K562 (cell line): ENCODE measurements at regions not wholly inside any gene's neighbourhood (a gene's known extent, or its start where the extent isn't known, plus 50 kb on each side); places are given as distances from the start of the nearest gene placed in this dataset.

Experiments used
- ATAC-seq: fragments of 200-7000 bp; cut with Tn5 transposase; 3 replicates; pipeline ENCODE4 v1.9.1; 2020; ENCODE audit warnings: moderate library complexity
- BruUV-seq: library from RNA; stranded (reverse); fragments of 400-500 nt; replicated peaks from 2 replicates; lab custom pipeline; 2021; lab: Mats Ljungman, UMichigan
- CTCF ChIA-PET: fragments of 300-600 bp; formaldehyde crosslinking; extraction: SDS; loops from one replicate; lab custom pipeline; 2021; ENCODE audit warnings: low intra/inter-chr PET ratio; lab: Yijun Ruan, JAX
- POLR2A ChIA-PET: fragments of 300-600, 350-650 bp; sonication (Branson Sonifier 250); formaldehyde crosslinking; extraction: SDS; loops from one replicate; lab custom pipeline; 2021; ENCODE audit warnings: antibody characterized with exemption, inconsistent platforms; lab: Yijun Ruan, JAX
- DNase-seq, 4 experiments: peaks; one replicate each; pipeline versions ENCODE4 v3.0.0 to v3.0.0-alpha.2; 2011 to 2018; ENCODE audit warnings: low spot score in 3 of 4, mixed read lengths in 3 of 4; ENCODE audit errors: extremely low read depth in 1 of 4
- FAIRE-seq: peaks from 2 replicates; lab custom pipeline; 2011; peaks lifted over from hg19 to GRCh38; lab: Jason Lieb, UNC
- H2AFZ ChIP-seq: 2 replicates; pipeline ENCODE4 v1.6.0; 2011; ENCODE audit warnings: low read depth, low read length, control low read depth, inconsistent platforms
- H3K27ac ChIP-seq: fragments of 200-600 bp; 3 replicates; pipeline ENCODE4 v1.8.0; 2011; ENCODE audit warnings: low read depth, mild to moderate bottlenecking, control low read depth, inconsistent platforms, low read length, moderate library complexity, mixed read lengths; ENCODE audit errors: extremely low read depth
- H3K27me3 ChIP-seq, 2 experiments: fragments of 300-600 bp in 1 of 2; 2 replicates in 1 of 2; 3 replicates in 1 of 2; pipeline versions ENCODE4 v1.6.0 to v1.8.0; 2011; ENCODE audit warnings: inconsistent platforms in 2 of 2, low read length in 2 of 2, mild to moderate bottlenecking in 1 of 2, mixed read lengths in 1 of 2, moderate library complexity in 1 of 2; ENCODE audit not compliant: control insufficient read depth in 2 of 2, insufficient read depth in 2 of 2
- H3K36me3 ChIP-seq: fragments of 300-600 bp; 3 replicates; pipeline ENCODE4 v1.8.0; 2011; ENCODE audit warnings: mild to moderate bottlenecking, low read length, inconsistent platforms; ENCODE audit not compliant: control insufficient read depth, insufficient read depth
- H3K4me1 ChIP-seq, 2 experiments: fragments of 200-600 bp in 1 of 2; replicated peaks in 1 of 2; 2 replicates in 1 of 2; 3 replicates in 1 of 2; pipeline versions ENCODE4 v1.5.1 to v1.8.0; 2011; ENCODE audit warnings: inconsistent platforms in 2 of 2, low read length in 2 of 2, mild to moderate bottlenecking in 1 of 2, mixed read lengths in 1 of 2, moderate library complexity in 1 of 2; ENCODE audit not compliant: control insufficient read depth in 2 of 2, insufficient read depth in 2 of 2
- H3K4me2 ChIP-seq: 2 replicates; pipeline ENCODE4 v1.6.1; 2011; ENCODE audit warnings: low read length, control low read depth, inconsistent platforms, mixed read lengths; ENCODE audit not compliant: insufficient read depth
- H3K4me3 ChIP-seq: fragments of 200-600 bp; sonication (generic), shearing (Covaris generic); 2 replicates; pipeline ENCODE4 v1.5.1; 2016; ENCODE audit warnings: control low read depth, inconsistent platforms
- H3K79me2 ChIP-seq: fragments of 200-600 bp; 3 replicates; pipeline ENCODE4 v1.8.0; 2011; ENCODE audit warnings: low read length, inconsistent platforms; ENCODE audit not compliant: control insufficient read depth, insufficient read depth
- H3K9ac ChIP-seq, 2 experiments: 2 replicates each; pipeline versions ENCODE4 v1.6.0 to v1.6.1; 2011; ENCODE audit warnings: low read depth in 2 of 2, low read length in 2 of 2, control low read depth in 1 of 2, inconsistent platforms in 1 of 2, mild to moderate bottlenecking in 1 of 2, mixed read lengths in 1 of 2; ENCODE audit not compliant: insufficient read depth in 1 of 2
- H3K9me1 ChIP-seq: one replicate; pipeline ENCODE4 v1.6.0; 2011; ENCODE audit warnings: inconsistent platforms, mild to moderate bottlenecking, low read length, moderate library complexity; ENCODE audit not compliant: control insufficient read depth, insufficient read depth
- H3K9me3 ChIP-seq: replicated peaks from 2 replicates; pipeline ENCODE4 v1.5.1; 2011; ENCODE audit warnings: low read depth, low read length, inconsistent platforms; ENCODE audit not compliant: control insufficient read depth, insufficient read depth
- H4K20me1 ChIP-seq: replicated peaks from 2 replicates; pipeline ENCODE4 v1.6.1; 2011; ENCODE audit warnings: low read length, inconsistent platforms, mixed read lengths; ENCODE audit not compliant: control insufficient read depth, insufficient read depth
- BCL6 ChIP-seq: fragments of 250-450 bp; sonication (Bioruptor Pico); IDR thresholded peaks from 2 replicates; pipeline ENCODE4 v1.4.0; 2020
- FOXJ2 ChIP-seq: fragments of 200-800 bp; sonication (Bioruptor generic); IDR thresholded peaks from 2 replicates; pipeline ENCODE4 v1.6.1; 2016; ENCODE audit warnings: missing genetic modification characterization, missing compliant biosample characterization
- ILK ChIP-seq: fragments of 450-650 bp; IDR thresholded peaks from 2 replicates; pipeline ENCODE4 v1.6.1; 2016; ENCODE audit warnings: missing genetic modification characterization, low read depth, mild to moderate bottlenecking, missing compliant biosample characterization, moderate library complexity, borderline replicate concordance
- JUNB ChIP-seq: fragments of 450-650 bp; formaldehyde crosslinking; conservative IDR thresholded peaks from 2 replicates; pipeline ENCODE4 v1.4.0; 2020; ENCODE audit warnings: mild to moderate bottlenecking
- MYNN ChIP-seq, 2 experiments: sonication (generic); formaldehyde crosslinking in 1 of 2; IDR thresholded peaks; 2 replicates each; pipeline versions ENCODE4 v1.5.0 to v1.6.1; 2016 to 2020; ENCODE audit warnings: antibody characterized with exemption in 1 of 2, missing genetic modification reagents in 1 of 2
- RBFOX2 ChIP-seq: fragments of 200-400 bp; formaldehyde crosslinking; IDR thresholded peaks from 2 replicates; pipeline ENCODE4 v1.6.1; 2017; ENCODE audit warnings: low read depth, mild to moderate bottlenecking, low read length, moderate library complexity
- ZFP36 ChIP-seq: fragments of 150-350 bp; IDR thresholded peaks from 2 replicates; pipeline ENCODE4 v1.6.1; 2018; ENCODE audit warnings: low read length, low read depth; ENCODE audit not compliant: partially characterized antibody
- WGBS: fragments of 100-300 bp; shearing (Covaris generic); methylation state at CpG from one replicate; pipeline ENCODE4 v1.1.6; 2016; ENCODE audit warnings: low coverage, mixed read lengths; ENCODE audit not compliant: insufficient coverage; ENCODE audit errors: missing lambda C conversion rate; 5-methylcytosine and 5-hydroxymethylcytosine counted together
- in situ Hi-C: fragments of 300-500 bp; cut with MboI; formaldehyde crosslinking; loops from 4 replicates; pipeline ENCODE4 v1.15.0; 2018; ENCODE audit warnings: inconsistent platforms, mixed read lengths
- intact Hi-C: fragments of 100-400 bp; cut with micrococcal nuclease; formaldehyde crosslinking; loops from 2 replicates; pipeline ENCODE4 v1.14.2; 2022

DNA sequence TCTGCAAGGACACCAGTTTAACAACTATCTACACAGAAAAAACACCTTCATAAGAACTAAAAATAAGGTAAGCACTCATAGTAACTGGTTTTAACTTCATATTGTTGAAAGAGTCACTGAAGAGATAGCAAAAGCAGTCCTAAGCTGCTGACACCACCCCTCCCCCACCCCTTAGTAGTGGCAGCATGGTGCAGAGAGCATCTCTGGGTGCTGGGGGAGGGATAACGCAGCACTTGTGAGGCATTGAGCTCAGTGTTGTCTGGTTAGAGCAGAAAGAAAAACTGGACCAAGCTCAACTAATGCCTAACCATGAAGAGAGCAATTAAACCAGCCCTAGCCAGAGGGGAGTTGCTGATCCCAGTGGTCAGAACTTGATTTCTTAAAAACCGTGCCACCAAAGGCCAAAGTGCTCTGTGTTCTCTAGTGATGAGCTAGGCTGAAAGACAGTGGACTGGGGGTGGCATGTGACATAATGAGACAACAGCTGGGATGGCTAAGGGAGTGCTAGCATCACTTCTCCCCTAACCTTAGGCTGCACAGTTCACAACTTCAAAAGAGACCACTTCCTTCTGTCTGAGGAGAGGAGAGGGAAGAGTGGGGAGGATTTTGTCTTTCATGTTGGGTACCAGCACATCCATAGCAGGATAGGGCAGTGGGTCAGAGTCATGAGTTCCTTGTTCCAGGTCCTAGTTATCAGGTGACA is 669.3 kb downstream of the PDHA2 start:
- FAIRE-seq: no peak
- no peaks in the 10 kb centered on the region for H3K79me2 ChIP-seq
- no peaks in the 10 kb centered on the region for H3K9me1 ChIP-seq
- TF ChIP-seq BCL6 (CRISPR knock-in tag): no peak
- TF ChIP-seq RBFOX2: no peak
- no peak for TF ChIP-seq ILK (tag)
- TF ChIP-seq MYNN (IDR thresholded peaks at IDR 0.05): no peak
- TF ChIP-seq MYNN (CRISPR knock-in tag; IDR thresholded peaks at IDR 0.05): no peak
- TF ChIP-seq FOXJ2: no peak
- no peak for TF ChIP-seq JUNB
- TF ChIP-seq ZFP36: no peak
- TF ChIP-seq, all 486 proteins: peak for 0
- ATAC-seq (no peak), DNase-seq (no peak)
- no peaks in the 10 kb centered on the region for H4K20me1 ChIP-seq
- H3K36me3 ChIP-seq: no peaks in the 10 kb centered on the region
- no peak overlapping the region for H3K27ac ChIP-seq
- ChIA-PET POLR2A (no interaction called here), CTCF (no interaction called here)
- in situ Hi-C loops: no loop called here
- intact Hi-C loops: no loop called here
- no peaks in the 10 kb centered on the region for H3K9me3 ChIP-seq
- H3K4me3 ChIP-seq: no peak overlapping the region
- no peaks in the 10 kb centered on the region for H3K4me1 ChIP-seq
- no peak overlapping the region for H3K4me2 ChIP-seq
- no peak overlapping the region for H2AFZ ChIP-seq
- H3K27me3 ChIP-seq: no peaks in the 10 kb centered on the region
- WGBS: 0% methylated on average over 2 of the region's 2 CpGs
- H3K9ac ChIP-seq: no peak overlapping the region
- no TSS peak for BruUV-seq
